DMS79 (cell line): ENCODE measurements at regions not wholly inside any gene's neighbourhood (a gene's known extent, or its start where the extent isn't known, plus 50 kb on each side); places are given as distances from the start of the nearest gene placed in this dataset.
"Not testable (repeated sequence)": the region's sequence is repeated elsewhere in the genome, so short reads cannot be mapped to it uniquely, and the experiment has no call there.

ENCODE experiments used
- DNase-seq: peaks from one replicate; lab custom pipeline; 2025; lab: John Stamatoyannopoulos, UW

GRCh38 chr9:7739595-7739994 is 60.0 kb downstream of the DMAC1 start:
- no peak for DNase-seq

- no peak for DNase-seq
Observed at GRCh38 chr9:7735311-7735710, 64.3 kb downstream of the DMAC1 start.

GRCh38 chr9:7730164-7730445 is 69.5 kb downstream of the DMAC1 start:
- no peak for DNase-seq

GRCh38 chr9:7729371-7730163 is 70.0 kb downstream of the DMAC1 start:
- DNase-seq: no peak

GRCh38 chr9:7721291-7721690 is 78.3 kb downstream of the DMAC1 start:
- DNase-seq: no peak

- DNase-seq: not testable (repeated sequence)
Observed at GRCh38 chr9:7713088-7713487, 86.5 kb downstream of the DMAC1 start.

- no peak for DNase-seq
Observed at GRCh38 chr9:7710686-7711085, 88.9 kb downstream of the DMAC1 start.

- no peak for DNase-seq
Observed at GRCh38 chr9:7707934-7708333, 91.6 kb downstream of the DMAC1 start.

- DNase-seq: no peak
Observed at GRCh38 chr9:7704543-7704942, 95.0 kb downstream of the DMAC1 start.

- DNase-seq: no peak
Observed at GRCh38 chr9:7691909-7692308, 107.7 kb downstream of the DMAC1 start.

GRCh38 chr9:7690014-7690413 is 109.6 kb downstream of the DMAC1 start:
- no peak for DNase-seq

GRCh38 chr9:7688626-7689025 is 111.0 kb downstream of the DMAC1 start:
- DNase-seq: no peak

- no peak for DNase-seq
Observed at GRCh38 chr9:7676609-7677156, 122.9 kb downstream of the DMAC1 start.

GRCh38 chr9:7671847-7672246 is 127.7 kb downstream of the DMAC1 start:
- no peak for DNase-seq

GRCh38 chr9:7668541-7668940 is 131.0 kb downstream of the DMAC1 start:
- no peak for DNase-seq

- DNase-seq: no peak
Observed at GRCh38 chr9:7665874-7666273, 133.7 kb downstream of the DMAC1 start.

GRCh38 chr9:7659766-7660165 is 139.8 kb downstream of the DMAC1 start:
- DNase-seq: no peak

- DNase-seq: no peak
Observed at GRCh38 chr9:7656636-7657035, 142.9 kb downstream of the DMAC1 start.

- no peak for DNase-seq
Observed at GRCh38 chr9:7653262-7653661, 146.3 kb downstream of the DMAC1 start.

GRCh38 chr9:7640231-7640630 is 159.3 kb downstream of the DMAC1 start:
- DNase-seq: no peak

GRCh38 chr9:7639471-7639870 is 160.1 kb downstream of the DMAC1 start:
- DNase-seq: no peak

- no peak for DNase-seq
Observed at GRCh38 chr9:7636838-7637467, 162.6 kb downstream of the DMAC1 start.

GRCh38 chr9:7636309-7636708 is 163.3 kb downstream of the DMAC1 start:
- no peak for DNase-seq

- not testable (repeated sequence) for DNase-seq
Observed at GRCh38 chr9:7626571-7627029, 173.0 kb downstream of the DMAC1 start.
